Naive thymus-derived CD8-positive, alpha-beta T cell (primary cell): ENCODE measurements at regions not wholly inside any gene's neighbourhood (a gene's known extent, or its start where the extent isn't known, plus 50 kb on each side); places are given as distances from the start of the nearest gene placed in this dataset.
A peak's percentile ranks its signal among the peaks of the same experiment; 100 is the strongest.
"Not testable (repeated sequence)": the region's sequence is repeated elsewhere in the genome, so short reads cannot be mapped to it uniquely, and the experiment has no call there.

Experiments
- ATAC-seq, 2 donors: fragments of 150-1000 bp; cut with Tn5 transposase in 1 of 2; sonication (Bioruptor Pico), chemical (Tn5 transposase) in 1 of 2; 1 replicate in 1 of 2; 2 replicates in 1 of 2; pipeline ENCODE4 v1.10.0; 2021; ENCODE audit warnings: mild to moderate bottlenecking in 2 of 2, moderate library complexity in 2 of 2
- POLR2A ChIA-PET: fragments of 350-600 bp; sonication (Branson Sonifier 250); formaldehyde crosslinking; loops from one replicate; lab custom pipeline; 2021; ENCODE audit warnings: antibody characterized with exemption; lab: Charles Lee
- DNase-seq, 10 donors: peaks; one replicate each; pipeline versions ENCODE4 v3.0.0 to v3.0.0-alpha.2; 2020 to 2022
- H3K27ac Mint-ChIP-seq, 10 donors: one replicate each; pipeline ENCODE4 v1.8.0; 2020 to 2022; ENCODE audit warnings: mild to moderate bottlenecking in 10 of 10, mixed read lengths in 10 of 10, moderate library complexity in 4 of 10, inconsistent platforms in 1 of 10
- H3K27me3 Mint-ChIP-seq, 5 donors: one replicate each; pipeline ENCODE4 v1.8.0; 2021 to 2022; ENCODE audit warnings: mixed read lengths in 5 of 5
- H3K36me3 Mint-ChIP-seq, 3 donors: one replicate each; pipeline ENCODE4 v1.8.0; 2020 to 2022; ENCODE audit warnings: mixed read lengths in 3 of 3, mild to moderate bottlenecking in 2 of 3, inconsistent platforms in 1 of 3
- H3K4me1 Mint-ChIP-seq, 4 donors: one replicate each; pipeline ENCODE4 v1.8.0; 2021 to 2022; ENCODE audit warnings: mixed read lengths in 4 of 4
- H3K4me3 Mint-ChIP-seq, 10 donors: one replicate each; pipeline ENCODE4 v1.8.0; 2020 to 2022; ENCODE audit warnings: mild to moderate bottlenecking in 10 of 10, mixed read lengths in 10 of 10, moderate library complexity in 6 of 10, inconsistent platforms in 1 of 10
- H3K9me3 Mint-ChIP-seq, 9 donors: one replicate each; pipeline ENCODE4 v1.8.0; 2020 to 2022; ENCODE audit warnings: mixed read lengths in 9 of 9, mild to moderate bottlenecking in 3 of 9, inconsistent platforms in 1 of 9, moderate library complexity in 1 of 9

GRCh38 chr16:26631365-26631764 is 435.4 kb upstream of the C16orf82 start:
- peaks cover 0 to 22% (median 6%) of the 10 kb centered on the region in 5 donors for H3K27me3 Mint-ChIP-seq
- H3K27ac Mint-ChIP-seq, ATAC-seq, H3K4me1 Mint-ChIP-seq, POLR2A ChIA-PET, H3K4me3 Mint-ChIP-seq, DNase-seq: not testable (repeated sequence)
- peaks cover 6 to 65% (median 37%) of the 10 kb centered on the region in 9 donors for H3K9me3 Mint-ChIP-seq
- peaks cover 0 to 45% (median 8%) of the 10 kb centered on the region in 3 donors for H3K36me3 Mint-ChIP-seq

GRCh38 chr16:26642047-26642664 is 424.6 kb upstream of the C16orf82 start:
- peaks cover 0 to 3% (median 2%) of the 10 kb centered on the region in 4 donors for H3K4me1 Mint-ChIP-seq
- H3K36me3 Mint-ChIP-seq: no peaks in the 10 kb centered on the region
- POLR2A ChIA-PET: no interaction called here

DNA sequence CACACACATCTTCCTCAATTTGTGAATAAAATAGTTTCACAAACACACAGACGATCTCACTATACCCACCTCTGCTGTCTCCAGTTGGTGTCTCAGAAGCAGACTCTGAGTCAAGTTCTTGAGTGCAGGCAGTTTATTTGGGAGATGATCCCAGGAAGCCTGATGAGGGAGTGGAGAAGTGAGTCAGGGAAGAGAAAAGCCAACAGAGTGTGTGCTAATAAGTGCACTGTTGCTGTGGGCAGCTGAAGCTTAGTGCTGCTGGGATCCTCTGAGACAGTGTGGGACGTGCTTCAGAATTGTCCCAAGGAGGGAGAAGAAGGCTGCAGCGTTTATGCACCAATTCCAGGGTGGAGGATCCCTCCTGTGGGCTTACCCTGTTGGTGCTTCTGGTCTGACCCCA is 423.2 kb upstream of the C16orf82 start:
- no peak for DNase-seq
- no peaks in the 10 kb centered on the region for H3K9me3 Mint-ChIP-seq
- peaks cover 0 to 11% (median 4%) of the 10 kb centered on the region in 5 donors for H3K27me3 Mint-ChIP-seq
- no peak overlapping the region for H3K27ac Mint-ChIP-seq
- H3K4me3 Mint-ChIP-seq: no peak overlapping the region
- POLR2A ChIA-PET: no interaction called here
- no peak for ATAC-seq
- H3K4me1 Mint-ChIP-seq: peaks cover 0 to 3% (median 2%) of the 10 kb centered on the region in 4 donors
- H3K36me3 Mint-ChIP-seq: no peaks in the 10 kb centered on the region

More at GRCh38 chr16:26642047-26642664, 424.6 kb upstream of the C16orf82 start:
- peaks cover 0 to 2% (median 0%) of the 10 kb centered on the region in 9 donors for H3K9me3 Mint-ChIP-seq
- no peak overlapping the region for H3K4me3 Mint-ChIP-seq
- no peak overlapping the region for H3K27ac Mint-ChIP-seq
- peaks cover 0 to 11% (median 1%) of the 10 kb centered on the region in 5 donors for H3K27me3 Mint-ChIP-seq
- no peak for DNase-seq
- ATAC-seq: no peak

GRCh38 chr16:26644912-26645543 is 421.7 kb upstream of the C16orf82 start:
- no peak for ATAC-seq
- Mint-ChIP-seq H3K4me1 (peaks cover 0 to 3% (median 2%) of the 10 kb centered on the region in 4 donors), H3K9me3 (no peaks in the 10 kb centered on the region), H3K27ac (no peak overlapping the region), H3K36me3 (no peaks in the 10 kb centered on the region), H3K27me3 (peaks cover 0 to 11% (median 8%) of the 10 kb centered on the region in 5 donors), H3K4me3 (no peak overlapping the region)
- POLR2A ChIA-PET: no interaction called here
- peak in 1 of 10 donors; percentile 0 for DNase-seq

- peak in 1 of 10 donors; percentile 1 for DNase-seq
These were observed 421.1 kb upstream of the C16orf82 start for GRCh38 chr16:26645614-26646013.

GRCh38 chr16:26647870-26648269 is 418.9 kb upstream of the C16orf82 start:
- Mint-ChIP-seq H3K36me3 (no peaks in the 10 kb centered on the region), H3K27me3 (peaks cover 0 to 10% (median 8%) of the 10 kb centered on the region in 5 donors), H3K4me1 (peaks cover 0 to 3% (median 2%) of the 10 kb centered on the region in 4 donors), H3K9me3 (peaks cover 0 to 2% (median 0%) of the 10 kb centered on the region in 9 donors), H3K27ac (no peak overlapping the region), H3K4me3 (no peak overlapping the region)
- POLR2A ChIA-PET: no interaction called here
- DNase-seq (no peak), ATAC-seq (no peak)

More at GRCh38 chr16:26645614-26646013, 421.1 kb upstream of the C16orf82 start:
- Mint-ChIP-seq H3K27ac (no peak overlapping the region), H3K36me3 (no peaks in the 10 kb centered on the region), H3K4me3 (no peak overlapping the region), H3K27me3 (peaks cover 0 to 13% (median 8%) of the 10 kb centered on the region in 5 donors), H3K4me1 (peaks cover 0 to 3% (median 2%) of the 10 kb centered on the region in 4 donors), H3K9me3 (no peaks in the 10 kb centered on the region)
- POLR2A ChIA-PET: no interaction called here
- ATAC-seq: no peak

- H3K4me3 Mint-ChIP-seq: no peak overlapping the region
- peaks cover 0 to 2% (median 0%) of the 10 kb centered on the region in 9 donors for H3K9me3 Mint-ChIP-seq
- H3K27me3 Mint-ChIP-seq: peaks cover 0 to 9% (median 8%) of the 10 kb centered on the region in 5 donors
- DNase-seq (no peak), ATAC-seq (no peak)
- POLR2A ChIA-PET: no interaction called here
- peaks cover 0 to 3% (median 1%) of the 10 kb centered on the region in 4 donors for H3K4me1 Mint-ChIP-seq
- H3K27ac Mint-ChIP-seq: no peak overlapping the region
- H3K36me3 Mint-ChIP-seq: no peaks in the 10 kb centered on the region
These were observed 417.9 kb upstream of the C16orf82 start for GRCh38 chr16:26648851-26649250.

DNA sequence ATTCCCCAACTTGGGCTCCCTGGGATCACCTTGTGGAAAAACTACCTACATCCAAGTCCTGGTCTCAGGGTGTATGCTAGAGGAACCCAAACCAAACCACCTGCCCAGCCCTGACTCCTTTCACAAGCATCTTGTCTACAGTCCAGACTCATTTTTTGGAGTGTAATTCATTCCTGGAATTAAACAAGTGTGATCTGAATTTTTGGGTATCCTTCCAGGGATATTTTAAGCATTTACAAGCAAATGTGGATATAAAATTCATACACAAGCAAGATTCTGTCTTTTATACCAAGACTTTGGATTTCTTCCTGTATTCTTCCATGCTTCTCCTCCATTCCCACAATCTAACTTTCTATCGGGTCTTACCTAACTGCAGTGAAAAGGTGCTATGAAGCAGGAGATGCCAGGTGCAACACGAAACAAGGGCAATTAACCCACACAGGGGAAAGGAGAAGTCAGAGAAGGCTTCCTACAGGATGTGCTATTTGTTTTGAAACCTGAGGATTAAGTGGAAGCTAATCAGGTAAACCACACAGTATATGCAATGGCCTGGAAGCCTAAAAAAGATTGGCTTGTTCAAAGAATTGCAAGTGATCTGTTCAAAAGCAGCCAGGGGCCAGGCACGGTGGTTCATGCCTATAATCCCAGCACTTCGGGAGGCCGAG is 417.2 kb upstream of the C16orf82 start:
- peaks cover 0 to 8% (median 7%) of the 10 kb centered on the region in 5 donors for H3K27me3 Mint-ChIP-seq
- H3K4me1 Mint-ChIP-seq: peaks cover 0 to 3% (median 1%) of the 10 kb centered on the region in 4 donors
- DNase-seq: no peak
- no peaks in the 10 kb centered on the region for H3K36me3 Mint-ChIP-seq
- POLR2A ChIA-PET: no interaction called here
- no peak for ATAC-seq
- no peak overlapping the region for H3K27ac Mint-ChIP-seq
- H3K4me3 Mint-ChIP-seq: no peak overlapping the region
- H3K9me3 Mint-ChIP-seq: peaks cover 0 to 3% (median 0%) of the 10 kb centered on the region in 9 donors

GRCh38 chr16:26651464-26651863 is 415.3 kb upstream of the C16orf82 start:
- H3K4me3 Mint-ChIP-seq: no peak overlapping the region
- ATAC-seq (no peak), DNase-seq (no peak)
- H3K4me1 Mint-ChIP-seq: no peaks in the 10 kb centered on the region
- peaks cover 0 to 6% (median 0%) of the 10 kb centered on the region in 9 donors for H3K9me3 Mint-ChIP-seq
- peaks cover 0 to 8% (median 5%) of the 10 kb centered on the region in 5 donors for H3K27me3 Mint-ChIP-seq
- no peak overlapping the region for H3K27ac Mint-ChIP-seq
- no peaks in the 10 kb centered on the region for H3K36me3 Mint-ChIP-seq
- POLR2A ChIA-PET: no interaction called here

DNA sequence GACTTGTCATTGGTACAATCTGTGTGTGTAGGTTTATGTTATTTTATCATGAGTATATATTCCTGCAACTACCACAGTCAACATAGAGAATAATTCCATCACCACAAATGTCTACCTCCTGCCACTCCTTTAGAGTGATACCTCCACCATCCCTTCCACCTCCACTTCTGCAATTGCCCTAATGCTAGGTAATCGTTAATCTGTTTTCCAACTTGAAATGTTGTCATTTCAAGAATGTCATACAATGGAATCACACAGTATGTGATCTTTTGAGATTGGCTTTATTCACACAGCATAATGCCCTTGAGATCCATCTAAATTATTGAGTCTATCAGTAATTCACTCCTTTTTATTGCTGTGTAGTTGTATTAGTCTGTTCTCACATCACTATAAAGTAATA is 414.8 kb upstream of the C16orf82 start:
- no peak for ATAC-seq
- no peak overlapping the region for H3K27ac Mint-ChIP-seq

GRCh38 chr16:26658486-26658885 is 408.2 kb upstream of the C16orf82 start:
- Mint-ChIP-seq H3K4me3 (no peak overlapping the region), H3K36me3 (no peaks in the 10 kb centered on the region), H3K4me1 (no peaks in the 10 kb centered on the region), H3K27me3 (peaks cover 7 to 16% (median 13%) of the 10 kb centered on the region in 5 donors), H3K27ac (no peak overlapping the region), H3K9me3 (peaks cover 0 to 10% (median 0%) of the 10 kb centered on the region in 9 donors)
- no peak for DNase-seq
- no peak for ATAC-seq
- POLR2A ChIA-PET: no interaction called here

More for the DNA sequence above, 414.8 kb upstream of the C16orf82 start:
- POLR2A ChIA-PET: no interaction called here
- no peak for DNase-seq
- Mint-ChIP-seq H3K27me3 (peaks cover 0 to 10% (median 5%) of the 10 kb centered on the region in 5 donors), H3K4me3 (no peak overlapping the region), H3K36me3 (no peaks in the 10 kb centered on the region), H3K9me3 (peaks cover 0 to 9% (median 0%) of the 10 kb centered on the region in 9 donors), H3K4me1 (no peaks in the 10 kb centered on the region)

GRCh38 chr16:26658915-26659314 is 407.8 kb upstream of the C16orf82 start:
- DNase-seq: no peak
- ATAC-seq: no peak
- Mint-ChIP-seq H3K36me3 (no peaks in the 10 kb centered on the region), H3K27ac (no peak overlapping the region), H3K4me1 (no peaks in the 10 kb centered on the region), H3K27me3 (peaks cover 9 to 18% (median 17%) of the 10 kb centered on the region in 5 donors), H3K9me3 (peaks cover 0 to 10% (median 0%) of the 10 kb centered on the region in 9 donors), H3K4me3 (no peak overlapping the region)
- POLR2A ChIA-PET: no interaction called here

GRCh38 chr16:26664086-26664485 is 402.6 kb upstream of the C16orf82 start:
- POLR2A ChIA-PET: no interaction called here
- H3K4me1 Mint-ChIP-seq: no peaks in the 10 kb centered on the region
- ATAC-seq: no peak

More at GRCh38 chr16:26664086-26664485, 402.6 kb upstream of the C16orf82 start:
- H3K36me3 Mint-ChIP-seq: no peaks in the 10 kb centered on the region
- H3K27me3 Mint-ChIP-seq: peaks cover 14 to 24% (median 15%) of the 10 kb centered on the region in 5 donors
- H3K4me3 Mint-ChIP-seq: no peak overlapping the region
- no peak overlapping the region for H3K27ac Mint-ChIP-seq
- H3K9me3 Mint-ChIP-seq: peaks cover 0 to 2% (median 0%) of the 10 kb centered on the region in 9 donors
- DNase-seq: no peak
